Ovary (tissue), 3 donors: ENCODE measurements at regions not wholly inside any gene's neighbourhood (a gene's known extent, or its start where the extent isn't known, plus 50 kb on each side); places are given as distances from the start of the nearest gene placed in this dataset.

Source experiments
- CTCF ChIP-seq, 3 donors: fragments of 450-650 bp in 2 of 3; fragments of 200-600 bp in 1 of 3; IDR thresholded peaks; one replicate each; pipeline versions ENCODE4 v1.5.1 to v1.8.0; 2016 to 2022; ENCODE audit warnings: antibody characterized with exemption in 3 of 3, mild to moderate bottlenecking in 1 of 3
- POLR2A ChIP-seq: fragments of 450-650 bp; IDR thresholded peaks from one replicate; pipeline ENCODE4 v1.6.1; 2017; ENCODE audit warnings: antibody characterized with exemption, mild to moderate bottlenecking, moderate library complexity
- donor health status: DM: no; HTN: no; CAD: no.

- no peak for TF ChIP-seq POLR2A
- TF ChIP-seq CTCF (IDR thresholded peaks at IDR 0.05) = no peak
These were observed 348.9 kb upstream of the HSFY2 start for GRCh38 chrY:19122450-19122849.
